ENCODE measurements at regions not wholly inside any gene's neighbourhood (a gene's known extent, or its start where the extent isn't known, plus 50 kb on each side); places are given as distances from the start of the nearest gene placed in this dataset.

- ATAC-seq: no peak
- intact Hi-C loops (cut with DNase I): no loop called here
Observed at GRCh38 chr5:38641003-38641402, 84.6 kb upstream of the LIFR start.

GRCh38 chr5:38642189-38642911 lies 85.9 kb upstream of the LIFR start:
- DNase-seq (ENCODE audit: missing footprints) (no peak), ATAC-seq (no peak)

More at GRCh38 chr5:38641003-38641402, 84.6 kb upstream of the LIFR start:
- no peak for DNase-seq (ENCODE audit: missing footprints)

GRCh38 chr5:38643616-38644015 lies 87.2 kb upstream of the LIFR start:
- DNase-seq (ENCODE audit: missing footprints) (no peak), ATAC-seq (no peak)
- intact Hi-C loops (cut with DNase I): no loop called here

More at GRCh38 chr5:38642189-38642911, 85.9 kb upstream of the LIFR start:
- intact Hi-C loops (cut with DNase I): no loop called here

GRCh38 chr5:38645508-38645907 lies 89.1 kb upstream of the LIFR start:
- ATAC-seq (peak; percentile 94), DNase-seq (ENCODE audit: missing footprints) (peak; percentile 73)
- intact Hi-C loops (cut with DNase I): no loop called here

GRCh38 chr5:38648703-38649291 lies 92.4 kb upstream of the LIFR start:
- intact Hi-C loops (cut with DNase I): no loop called here
- DNase-seq (ENCODE audit: missing footprints): no peak
- ATAC-seq: no peak

- ATAC-seq (no peak), DNase-seq (ENCODE audit: missing footprints) (no peak)
- intact Hi-C loops (cut with DNase I): no loop called here
Observed at GRCh38 chr5:38650540-38650939, 94.1 kb upstream of the LIFR start.

- ATAC-seq (no peak), DNase-seq (ENCODE audit: missing footprints) (no peak)
- intact Hi-C loops (cut with DNase I): no loop called here
Observed at GRCh38 chr5:38650946-38651345, 94.5 kb upstream of the LIFR start.

- intact Hi-C loops (cut with DNase I): no loop called here
- ATAC-seq: no peak
- DNase-seq (ENCODE audit: missing footprints): no peak
Observed at GRCh38 chr5:38651806-38652205, 95.4 kb upstream of the LIFR start.

GRCh38 chr5:38653389-38653788 lies 96.9 kb upstream of the LIFR start:
- DNase-seq (ENCODE audit: missing footprints): no peak
- intact Hi-C loops (cut with DNase I): no loop called here
- ATAC-seq: no peak

GRCh38 chr5:38655691-38656090 lies 99.2 kb upstream of the LIFR start:
- DNase-seq (ENCODE audit: missing footprints) (no peak), ATAC-seq (no peak)
- intact Hi-C loops (cut with DNase I): no loop called here

- intact Hi-C loops (cut with DNase I): no loop called here
- ATAC-seq (no peak), DNase-seq (ENCODE audit: missing footprints) (no peak)
Observed at GRCh38 chr5:38656568-38656967, 100.1 kb upstream of the LIFR start.

GRCh38 chr5:38657020-38657419 lies 100.6 kb upstream of the LIFR start:
- ATAC-seq (no peak), DNase-seq (ENCODE audit: missing footprints) (no peak)
- intact Hi-C loops (cut with DNase I): no loop called here

GRCh38 chr5:38660194-38660668 lies 103.8 kb upstream of the LIFR start:
- ATAC-seq (peak; percentile 83), DNase-seq (ENCODE audit: missing footprints) (no peak)
- intact Hi-C loops (cut with DNase I): loop anchor here (5.0 kb wide), 1 partner anchor 68 kb away; no protein-coding TSS in a partner anchor

- intact Hi-C loops (cut with DNase I): loop anchor here (5.0 kb wide), 1 partner anchor 70 kb away; no protein-coding TSS in a partner anchor
- ATAC-seq (no peak), DNase-seq (ENCODE audit: missing footprints) (no peak)
Observed at GRCh38 chr5:38662090-38662489, 105.6 kb upstream of the LIFR start.

GRCh38 chr5:38663249-38663648 lies 106.8 kb upstream of the LIFR start:
- DNase-seq (ENCODE audit: missing footprints) (no peak), ATAC-seq (no peak)
- intact Hi-C loops (cut with DNase I): loop anchor here (5.0 kb wide), 1 partner anchor 71 kb away; no protein-coding TSS in a partner anchor

GRCh38 chr5:38666668-38667498 lies 110.4 kb upstream of the LIFR start:
- peak; percentile 95 for ATAC-seq
- intact Hi-C loops (cut with DNase I): loop anchor here (2.0 kb wide), 2 partner anchors 142 to 226 kb away; no protein-coding TSS in a partner anchor
- no peak for DNase-seq (ENCODE audit: missing footprints)

GRCh38 chr5:38667499-38667776 lies 111.0 kb upstream of the LIFR start:
- no peak for ATAC-seq
- intact Hi-C loops (cut with DNase I): loop anchor here (2.0 kb wide), 2 partner anchors 141 to 227 kb away; no protein-coding TSS in a partner anchor
- DNase-seq (ENCODE audit: missing footprints): no peak

GRCh38 chr5:38669361-38669880 lies 113.0 kb upstream of the LIFR start:
- DNase-seq (ENCODE audit: missing footprints): no peak
- no peak for ATAC-seq
- intact Hi-C loops (cut with DNase I): no loop called here

GRCh38 chr5:38670066-38670465 lies 113.6 kb upstream of the LIFR start:
- DNase-seq (ENCODE audit: missing footprints) (no peak), ATAC-seq (no peak)
- intact Hi-C loops (cut with DNase I): no loop called here

Measured in Right ventricle myocardium inferior (tissue), 1 donor.